Endodermal cell (in vitro differentiated cells): ENCODE measurements at regions not wholly inside any gene's neighbourhood (a gene's known extent, or its start where the extent isn't known, plus 50 kb on each side); places are given as distances from the start of the nearest gene placed in this dataset.

Experiments used
- DNase-seq: peaks from one replicate; pipeline ENCODE4 v3.0.0-alpha.2; 2017
- H3K27ac ChIP-seq: 2 replicates; pipeline ENCODE4 v1.5.1; 2013; ENCODE audit warnings: mild to moderate bottlenecking, low read depth, low read length, moderate library complexity
- H3K27me3 ChIP-seq: 2 replicates; pipeline ENCODE4 v1.6.1; 2013; ENCODE audit warnings: mild to moderate bottlenecking, low read length, moderate library complexity; ENCODE audit not compliant: insufficient read depth, control insufficient read depth, poor library complexity, severe bottlenecking
- H3K36me3 ChIP-seq: 2 replicates; pipeline ENCODE4 v1.7.0; 2013; ENCODE audit warnings: mild to moderate bottlenecking, low read length, moderate library complexity; ENCODE audit not compliant: control insufficient read depth, insufficient read depth
- H3K4me1 ChIP-seq: one replicate; pipeline ENCODE4 v1.7.0; 2013; ENCODE audit warnings: low read length; ENCODE audit not compliant: control insufficient read depth, insufficient read depth
- H3K4me3 ChIP-seq: 2 replicates; pipeline ENCODE4 v1.5.1; 2013; ENCODE audit warnings: mild to moderate bottlenecking, low read length, moderate library complexity
- H3K9ac ChIP-seq: 2 replicates; pipeline ENCODE4 v1.6.1; 2013; ENCODE audit warnings: mild to moderate bottlenecking, low read length, moderate library complexity; ENCODE audit not compliant: poor library complexity, severe bottlenecking; ENCODE audit errors: extremely low read depth
- H3K9me3 ChIP-seq: 2 replicates; pipeline ENCODE4 v1.6.1; 2013; ENCODE audit warnings: mild to moderate bottlenecking, low read length, moderate library complexity; ENCODE audit not compliant: control insufficient read depth
- H3K27ac Mint-ChIP-seq: 2 replicates; pipeline ENCODE4 v1.8.0; 2020; ENCODE audit warnings: mixed read lengths
- H3K27me3 Mint-ChIP-seq: 2 replicates; pipeline ENCODE4 v1.8.0; 2021; ENCODE audit warnings: mild to moderate bottlenecking, mixed read lengths; ENCODE audit not compliant: insufficient read depth
- H3K36me3 Mint-ChIP-seq: 2 replicates; pipeline ENCODE4 v1.8.0; 2020; ENCODE audit warnings: low read depth, mixed read lengths
- H3K4me1 Mint-ChIP-seq: 2 replicates; pipeline ENCODE4 v1.8.0; 2020; ENCODE audit warnings: mixed read lengths
- H3K4me3 Mint-ChIP-seq: 2 replicates; pipeline ENCODE4 v1.8.0; 2020; ENCODE audit warnings: mild to moderate bottlenecking, moderate library complexity, mixed read lengths
- H3K9me3 Mint-ChIP-seq: 2 replicates; pipeline ENCODE4 v1.8.0; 2020; ENCODE audit warnings: mild to moderate bottlenecking, mixed read lengths
- WGBS, 2 experiments: methylation state at CpG; one replicate each; pipeline versions ENCODE4 v1.1.5 to v1.1.7; 2013; ENCODE audit warnings: missing lambda C conversion rate in 2 of 2, mixed read lengths in 1 of 2; ENCODE audit not compliant: insufficient coverage in 1 of 2, insufficient read length in 1 of 2; 5-methylcytosine and 5-hydroxymethylcytosine counted together
- TF ChIP-seq, protein P1 (sequence below): fragments of 200-600 bp; sonication (generic); conservative IDR thresholded peaks from 2 replicates; pipeline ENCODE4 v1.5.0; 2021; ENCODE audit warnings: antibody characterized with exemption, mild to moderate bottlenecking

DNA sequence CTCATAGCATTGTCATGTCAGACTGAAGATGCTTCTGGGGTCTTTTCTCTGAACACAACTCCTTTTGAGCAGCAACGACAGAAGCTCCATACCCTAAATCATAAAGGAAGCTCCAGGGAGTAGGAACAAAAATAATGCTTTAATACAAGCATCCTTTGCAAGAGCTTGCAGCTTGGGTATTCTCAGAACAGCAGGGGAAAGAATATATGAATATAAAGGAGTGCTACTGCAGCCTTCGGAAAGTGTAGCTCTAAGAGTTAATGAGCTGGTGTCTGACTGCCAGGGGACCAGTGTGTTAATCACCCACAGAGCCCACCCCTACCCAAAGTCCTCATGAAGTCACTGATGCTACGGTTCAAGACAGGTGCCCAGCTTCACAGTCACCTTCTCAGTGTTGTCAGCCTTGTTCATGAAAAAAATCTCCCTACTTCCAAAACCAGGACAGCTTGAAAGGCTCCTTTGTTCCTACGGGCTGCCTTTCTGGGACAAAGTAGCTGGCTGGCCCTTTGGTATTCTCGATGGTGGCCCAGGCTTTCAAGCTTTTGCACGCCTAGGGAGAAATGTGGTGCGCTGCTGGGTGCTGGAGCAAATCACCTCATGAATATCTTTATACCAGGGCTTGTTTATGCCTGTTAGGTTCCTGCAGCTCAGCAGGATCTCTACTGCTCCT, 259.7 kb downstream of the CMPK2 start:
- H3K27me3 ChIP-seq = no peaks in the 10 kb centered on the region
- no peak overlapping the region for H3K4me3 ChIP-seq
- peak overlapping the region; percentile 93 for H3K27ac ChIP-seq
- H3K4me3 Mint-ChIP-seq = no peak overlapping the region
- H3K9me3 Mint-ChIP-seq = no peaks in the 10 kb centered on the region
- no peak overlapping the region for H3K9ac ChIP-seq
- no peak overlapping the region for H3K27ac Mint-ChIP-seq
- WGBS, 2 experiments = 83 to 92% methylated on average over 4 to 7 of the region's 7 CpGs
- H3K4me1 ChIP-seq = no peaks in the 10 kb centered on the region
- H3K27me3 Mint-ChIP-seq = no peaks in the 10 kb centered on the region
- H3K4me1 Mint-ChIP-seq = no peaks in the 10 kb centered on the region
- no peak for DNase-seq
- H3K36me3 Mint-ChIP-seq = no peaks in the 10 kb centered on the region
- H3K36me3 ChIP-seq = no peaks in the 10 kb centered on the region
- H3K9me3 ChIP-seq = no peaks in the 10 kb centered on the region
- TF ChIP-seq, protein P1, sequence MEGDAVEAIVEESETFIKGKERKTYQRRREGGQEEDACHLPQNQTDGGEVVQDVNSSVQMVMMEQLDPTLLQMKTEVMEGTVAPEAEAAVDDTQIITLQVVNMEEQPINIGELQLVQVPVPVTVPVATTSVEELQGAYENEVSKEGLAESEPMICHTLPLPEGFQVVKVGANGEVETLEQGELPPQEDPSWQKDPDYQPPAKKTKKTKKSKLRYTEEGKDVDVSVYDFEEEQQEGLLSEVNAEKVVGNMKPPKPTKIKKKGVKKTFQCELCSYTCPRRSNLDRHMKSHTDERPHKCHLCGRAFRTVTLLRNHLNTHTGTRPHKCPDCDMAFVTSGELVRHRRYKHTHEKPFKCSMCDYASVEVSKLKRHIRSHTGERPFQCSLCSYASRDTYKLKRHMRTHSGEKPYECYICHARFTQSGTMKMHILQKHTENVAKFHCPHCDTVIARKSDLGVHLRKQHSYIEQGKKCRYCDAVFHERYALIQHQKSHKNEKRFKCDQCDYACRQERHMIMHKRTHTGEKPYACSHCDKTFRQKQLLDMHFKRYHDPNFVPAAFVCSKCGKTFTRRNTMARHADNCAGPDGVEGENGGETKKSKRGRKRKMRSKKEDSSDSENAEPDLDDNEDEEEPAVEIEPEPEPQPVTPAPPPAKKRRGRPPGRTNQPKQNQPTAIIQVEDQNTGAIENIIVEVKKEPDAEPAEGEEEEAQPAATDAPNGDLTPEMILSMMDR = no peak

DNA sequence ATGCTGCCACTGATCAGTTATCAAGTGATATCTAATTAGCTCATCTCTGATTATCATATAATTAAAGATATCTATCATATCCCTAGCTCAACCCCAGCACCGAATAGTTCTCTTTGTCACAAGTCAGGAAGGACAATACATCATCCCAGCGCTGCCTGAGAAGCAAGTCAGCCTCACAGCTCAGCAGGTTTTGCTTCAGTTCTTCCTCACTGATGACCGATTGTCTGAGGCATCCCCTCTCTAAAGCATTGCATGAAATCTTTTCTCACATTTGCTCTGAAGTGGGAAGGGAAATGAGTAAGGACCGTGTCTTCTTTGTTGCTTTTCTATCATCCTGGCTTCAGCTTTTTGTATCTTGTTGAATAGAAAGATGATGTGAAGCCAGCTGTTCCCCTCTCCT, 247.9 kb downstream of the CMPK2 start:
- Mint-ChIP-seq H3K4me1 (peaks cover 4% of the 10 kb centered on the region), H3K36me3 (no peaks in the 10 kb centered on the region), H3K4me3 (no peak overlapping the region), H3K9me3 (no peaks in the 10 kb centered on the region), H3K27me3 (no peaks in the 10 kb centered on the region), H3K27ac (no peak overlapping the region)
- peak overlapping the region; percentile 46 for H3K27ac ChIP-seq
- H3K9me3 ChIP-seq = no peaks in the 10 kb centered on the region
- WGBS, 2 experiments = 73 to 92% methylated on average over 2 to 4 of the region's 4 CpGs
- H3K4me3 ChIP-seq = no peak overlapping the region
- no peaks in the 10 kb centered on the region for H3K27me3 ChIP-seq
- no peaks in the 10 kb centered on the region for H3K36me3 ChIP-seq
- TF ChIP-seq, protein P1 = no peak
- H3K9ac ChIP-seq = no peak overlapping the region
- DNase-seq = no peak
- H3K4me1 ChIP-seq = no peaks in the 10 kb centered on the region

DNA sequence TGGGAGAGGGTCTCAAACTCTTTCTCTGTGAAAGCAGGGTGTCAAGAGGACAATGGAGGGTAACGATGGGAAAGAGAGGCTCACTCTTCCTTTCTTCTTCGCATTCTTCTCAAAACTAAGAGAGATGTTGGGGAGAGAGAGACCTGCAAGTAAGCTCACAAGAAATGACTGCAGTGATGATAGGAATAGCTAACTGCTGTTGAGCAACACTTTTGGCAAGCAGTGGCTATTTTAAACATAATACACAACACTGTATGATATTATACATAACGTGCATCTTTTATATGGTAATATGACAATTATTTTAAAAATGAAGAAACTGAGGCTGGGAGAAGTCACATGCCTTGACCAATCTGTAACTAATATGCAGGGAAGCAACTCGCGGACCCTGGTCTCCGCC, 247.5 kb downstream of the CMPK2 start:
- Histone ChIP-seq H3K27me3 (no peaks in the 10 kb centered on the region), H3K4me3 (no peak overlapping the region), H3K4me1 (no peaks in the 10 kb centered on the region), H3K36me3 (no peaks in the 10 kb centered on the region), H3K9ac (no peak overlapping the region), H3K9me3 (no peaks in the 10 kb centered on the region), H3K27ac (peak overlapping the region; percentile 46)
- 93 to 94% methylated on average over 3 to 5 of the region's 6 CpGs for WGBS, 2 experiments
- DNase-seq = no peak
- Mint-ChIP-seq H3K4me1 (peaks cover 4% of the 10 kb centered on the region), H3K27ac (no peak overlapping the region), H3K27me3 (no peaks in the 10 kb centered on the region), H3K9me3 (no peaks in the 10 kb centered on the region), H3K36me3 (no peaks in the 10 kb centered on the region), H3K4me3 (no peak overlapping the region)
- TF ChIP-seq, protein P1 = no peak
